Stimulated activated CD8-positive, alpha-beta memory T cell treated with anti-CD3 and anti-CD28 coated beads, Interleukin-4, amount 100 ng/mL, for 24 hours (primary cell): ENCODE measurements at regions not wholly inside any gene's neighbourhood (a gene's known extent, or its start where the extent isn't known, plus 50 kb on each side); places are given as distances from the start of the nearest gene placed in this dataset.

Experiments used
- DNase-seq: peaks from one replicate; pipeline ENCODE4 v3.0.0-alpha.2; 2020; ENCODE audit warnings: low read depth

DNA sequence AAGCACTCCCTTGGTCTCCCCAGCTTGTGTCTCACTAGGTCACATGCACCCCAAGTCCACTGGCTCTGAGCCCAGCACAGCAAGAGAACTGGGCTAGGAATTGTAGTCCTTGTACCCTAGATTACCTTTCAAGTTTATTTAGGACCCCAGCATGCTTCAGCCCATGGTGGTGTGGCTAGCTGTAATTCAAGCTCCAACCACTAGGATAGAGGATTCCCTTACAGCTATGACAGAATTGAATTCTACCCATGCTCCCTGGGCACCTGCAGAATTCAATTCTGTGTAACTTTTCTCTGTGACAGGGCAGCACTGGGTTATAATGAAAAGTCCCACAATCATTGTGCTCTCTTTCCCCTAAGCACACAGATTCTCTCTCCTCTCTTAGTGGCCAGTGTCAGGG lies 253.8 kb upstream of the DMD start:
- no peak for DNase-seq

DNA sequence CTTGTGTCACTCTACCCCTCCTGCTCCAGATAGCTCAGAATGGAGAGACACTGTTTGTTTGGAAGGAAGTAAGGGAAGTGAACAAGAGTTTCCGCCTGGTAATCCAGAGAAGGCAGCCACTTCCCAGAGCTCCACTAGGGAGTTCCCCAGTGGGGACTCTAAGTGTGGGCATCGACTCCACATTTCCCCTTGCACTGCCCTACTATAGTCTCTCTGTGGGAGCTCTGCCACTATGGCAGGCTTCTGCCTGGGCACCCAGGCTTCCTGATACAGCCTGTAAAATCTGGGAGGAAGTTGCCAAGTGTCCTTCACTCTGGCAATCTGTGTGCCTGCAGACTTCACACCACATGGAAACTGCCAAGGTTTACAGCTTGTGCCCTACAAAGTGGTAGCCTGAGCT lies 245.8 kb upstream of the DMD start:
- DNase-seq = no peak

DNA sequence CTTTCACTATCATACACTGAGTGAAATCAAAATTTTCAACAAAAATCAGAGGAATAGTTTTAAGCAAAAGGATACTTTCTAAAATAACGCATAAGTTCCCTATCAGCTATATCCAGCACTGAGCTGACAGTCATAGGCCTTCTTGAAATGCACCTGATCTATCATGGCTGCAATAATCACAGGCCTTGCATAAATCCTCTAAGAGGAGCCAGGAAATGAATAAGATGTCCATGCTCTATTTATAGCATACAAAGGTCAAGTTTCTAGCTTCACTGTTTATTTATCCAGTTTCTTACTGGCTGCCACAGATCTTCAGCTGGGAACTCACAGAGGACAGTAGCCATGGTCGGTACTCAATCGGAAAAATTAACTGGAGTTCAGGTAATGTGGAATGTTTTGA lies 235.9 kb upstream of the DMD start:
- DNase-seq = no peak

DNA sequence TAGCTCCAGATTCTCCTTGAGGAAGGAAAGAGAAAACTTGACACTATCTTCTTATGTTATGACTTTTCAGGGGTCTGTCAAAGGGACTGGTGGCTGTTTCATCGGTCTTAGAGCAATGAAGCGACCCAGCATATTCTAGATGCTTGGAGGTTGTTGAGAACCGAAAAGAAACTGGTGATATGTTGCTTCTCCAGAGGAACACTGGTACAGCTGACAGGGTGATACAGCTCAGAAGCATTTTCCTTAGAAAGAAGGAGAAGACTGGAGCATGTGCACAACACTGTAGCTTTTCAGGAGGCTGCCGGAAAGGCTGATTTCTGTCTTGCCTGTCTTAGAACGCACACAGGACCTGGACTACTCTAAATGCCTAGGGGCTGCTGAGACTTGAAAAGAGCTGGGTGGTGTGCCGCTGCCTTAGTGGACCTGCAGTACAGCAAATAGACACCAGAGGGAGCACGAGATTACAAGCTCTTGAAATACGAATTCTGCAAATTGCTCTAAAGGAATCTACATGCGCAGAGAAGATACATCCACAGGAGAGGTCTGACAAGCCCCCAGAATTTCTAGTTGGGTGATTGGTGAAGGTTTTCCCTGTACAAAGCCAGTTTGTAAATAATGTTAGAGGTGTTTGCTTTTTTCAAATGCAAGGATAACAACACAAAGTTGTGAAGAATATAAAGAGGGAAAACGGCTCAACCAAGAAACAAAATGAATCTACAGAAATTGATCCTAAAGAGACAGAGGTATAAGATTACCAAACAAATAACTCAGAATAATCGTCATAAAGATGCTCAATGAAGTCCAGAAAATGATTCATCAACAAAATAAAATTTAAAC lies 223.1 kb upstream of the DMD start:
- peak; percentile 24 for DNase-seq

DNA sequence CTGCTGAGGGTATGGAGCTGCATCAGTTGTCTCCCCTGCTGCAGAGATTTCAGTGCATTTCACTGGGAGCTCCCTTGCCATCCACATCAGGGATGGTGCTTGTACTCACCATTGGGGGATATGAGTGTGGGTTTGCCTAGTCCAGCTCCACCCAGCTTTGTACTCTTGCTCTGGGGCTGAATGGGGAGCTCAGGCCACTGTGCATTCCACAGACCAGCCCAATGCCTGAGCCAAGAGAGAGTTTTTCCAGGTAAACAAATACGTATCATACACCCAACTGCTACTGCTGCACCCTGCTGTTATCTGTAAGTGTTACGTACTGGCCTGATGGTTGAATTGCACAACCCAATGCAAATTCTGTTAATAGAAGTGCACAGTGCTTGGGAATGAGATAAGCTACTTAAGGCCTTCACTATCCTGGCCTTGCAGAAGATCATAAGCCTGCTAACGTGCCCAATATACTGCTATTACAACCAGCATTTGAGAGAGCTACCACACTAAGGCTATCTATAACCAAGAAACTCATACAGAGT lies 205.0 kb upstream of the DMD start:
- no peak for DNase-seq

DNA sequence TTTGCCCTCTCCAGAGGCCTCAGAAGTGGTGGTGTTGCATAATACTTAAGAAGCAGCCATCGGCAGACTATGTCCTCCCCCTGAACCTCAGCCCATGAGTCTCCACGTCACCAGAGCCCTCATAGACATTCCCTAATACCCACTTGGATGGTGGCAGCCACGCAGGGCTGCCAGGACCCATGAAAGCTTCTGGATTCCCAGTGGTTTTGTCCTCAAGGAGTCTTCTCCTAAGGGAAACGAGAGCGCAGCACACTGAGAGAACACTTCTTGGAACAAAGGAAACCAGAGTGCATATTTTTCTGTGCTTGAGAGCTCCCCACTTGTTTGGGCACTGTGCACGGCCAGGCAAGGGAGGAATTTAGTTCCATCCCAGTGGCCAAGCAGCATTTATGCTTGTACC lies 204.1 kb upstream of the DMD start:
- no peak for DNase-seq

DNA sequence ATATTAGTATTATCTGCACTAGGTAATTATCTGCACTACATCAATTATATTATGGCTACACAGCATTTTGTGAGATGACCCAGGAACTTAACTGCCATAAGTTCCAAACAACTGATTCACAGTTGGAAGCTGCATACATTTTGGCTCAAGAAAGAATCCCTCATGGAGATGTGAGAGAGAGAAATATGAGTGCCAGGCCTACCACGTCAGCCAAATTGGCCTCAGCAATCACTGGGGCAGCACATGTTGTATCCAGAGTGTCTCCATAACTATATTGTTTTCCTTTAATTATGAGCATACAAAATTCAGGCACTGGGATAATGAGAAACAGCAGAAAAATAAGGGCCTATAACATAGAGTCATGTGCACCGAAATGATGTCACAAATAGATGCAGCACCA lies 174.2 kb upstream of the DMD start:
- DNase-seq = no peak

DNA sequence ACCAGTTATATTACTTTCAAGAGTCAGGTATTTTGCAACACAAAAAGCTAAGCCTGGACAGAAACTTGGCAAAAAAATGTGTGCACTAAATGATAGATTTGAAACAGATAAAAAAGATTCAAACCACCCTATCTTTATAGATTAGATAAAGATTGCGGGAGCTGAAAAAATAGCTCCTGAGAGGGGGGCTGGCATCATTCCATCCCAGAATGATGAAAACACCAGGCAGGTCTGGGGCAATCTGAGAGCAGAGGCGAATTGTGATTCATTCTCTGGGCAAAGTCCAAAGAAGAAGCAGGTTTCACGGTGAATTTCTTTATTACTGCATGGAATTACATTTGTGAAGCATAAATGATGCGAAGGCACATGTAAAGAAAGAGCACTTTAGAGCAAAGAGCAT lies 168.5 kb upstream of the DMD start:
- no peak for DNase-seq

DNA sequence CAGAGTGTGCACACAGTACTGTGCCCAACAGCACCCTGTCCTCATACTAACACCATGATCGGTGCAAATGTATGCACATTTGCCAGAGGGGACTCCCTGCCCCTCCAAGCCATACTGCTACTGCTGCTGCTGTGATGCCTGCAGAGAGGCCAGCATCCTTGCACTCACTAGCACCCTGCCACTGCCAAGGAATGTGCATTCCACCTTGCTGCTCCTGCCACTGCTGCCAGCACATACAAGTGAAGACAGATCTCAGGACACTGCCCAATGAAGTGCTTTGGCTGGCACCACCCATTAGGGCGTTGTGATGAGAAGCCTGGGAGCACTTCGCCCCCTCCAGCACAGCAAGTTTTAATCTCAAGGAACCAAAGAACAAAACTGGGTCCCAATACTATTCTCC lies 146.3 kb upstream of the DMD start:
- DNase-seq = no peak

DNA sequence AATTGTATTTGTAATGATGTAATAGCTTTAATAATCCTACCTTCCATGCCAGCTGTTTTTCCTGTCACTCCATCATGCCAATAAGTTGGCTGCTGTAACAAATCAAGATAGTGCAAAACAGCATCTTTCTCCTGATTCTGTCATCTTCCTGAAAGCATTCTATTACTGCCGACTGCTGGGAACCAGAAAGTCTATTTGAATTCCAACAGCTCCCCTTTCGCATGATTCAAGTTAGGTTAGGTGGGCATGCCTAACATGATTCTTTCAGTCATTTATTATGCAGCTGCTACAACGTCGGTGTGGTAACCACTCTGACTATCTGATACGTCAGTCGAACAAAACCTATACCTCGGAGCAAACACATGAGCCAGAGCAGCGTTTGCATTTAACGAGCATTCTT lies 127.9 kb upstream of the DMD start:
- DNase-seq = no peak

DNA sequence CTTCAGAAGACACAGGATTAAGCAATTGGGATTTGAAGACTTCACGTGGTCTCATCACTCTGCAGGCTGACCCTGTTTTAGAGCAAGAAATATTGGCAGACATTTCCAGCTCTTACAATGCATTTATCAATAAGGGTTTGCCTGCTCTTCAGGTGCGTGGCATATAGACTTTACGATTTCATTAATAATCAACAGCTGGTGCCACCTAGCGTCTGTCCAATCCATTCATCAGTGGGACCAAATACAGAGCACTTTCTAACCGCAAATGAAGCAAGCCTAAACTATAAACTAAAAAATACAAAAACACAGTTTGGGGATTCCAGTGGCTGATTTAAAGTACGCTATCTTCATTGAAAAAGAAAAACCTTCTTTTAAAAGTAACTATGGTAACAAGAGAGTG lies 125.4 kb upstream of the DMD start:
- DNase-seq = no peak

DNA sequence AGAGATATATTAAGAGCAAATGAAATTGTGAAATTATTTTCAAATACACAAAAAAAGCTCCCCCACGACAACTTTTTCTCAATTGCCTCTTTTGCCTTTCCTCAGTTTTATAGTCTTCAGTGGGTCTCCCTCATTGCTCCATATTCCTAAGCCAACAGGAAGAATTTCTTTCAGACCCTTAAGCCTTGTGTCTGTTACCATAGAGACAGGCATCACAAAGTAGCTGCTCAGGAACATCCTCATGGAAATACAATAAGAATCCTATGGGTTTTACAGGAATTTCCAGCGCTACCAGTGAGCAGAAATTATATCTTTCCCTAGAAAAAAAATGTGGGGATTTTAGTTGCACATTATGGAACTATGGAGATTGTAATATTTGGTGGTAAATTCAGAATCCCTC lies 121.9 kb upstream of the DMD start:
- no peak for DNase-seq

DNA sequence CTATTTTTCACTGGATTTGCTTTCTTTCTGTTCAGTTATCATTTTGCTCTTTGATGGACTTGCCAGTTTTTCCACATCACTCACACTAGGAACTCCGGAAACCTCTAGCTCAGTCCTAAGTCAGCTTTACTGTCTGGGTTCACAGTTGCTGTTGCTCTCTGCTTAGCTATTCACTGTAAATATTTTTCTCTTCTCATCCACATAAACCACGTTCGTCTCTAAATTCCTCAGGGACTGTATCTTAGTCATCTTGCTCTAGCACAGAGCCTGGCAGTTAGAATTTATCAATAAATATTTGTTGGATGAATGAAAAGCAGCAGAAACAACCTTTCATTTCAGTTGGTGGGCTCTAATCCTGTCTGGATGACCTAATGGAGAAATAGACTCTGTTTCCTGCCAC lies 119.4 kb upstream of the DMD start:
- no peak for DNase-seq

DNA sequence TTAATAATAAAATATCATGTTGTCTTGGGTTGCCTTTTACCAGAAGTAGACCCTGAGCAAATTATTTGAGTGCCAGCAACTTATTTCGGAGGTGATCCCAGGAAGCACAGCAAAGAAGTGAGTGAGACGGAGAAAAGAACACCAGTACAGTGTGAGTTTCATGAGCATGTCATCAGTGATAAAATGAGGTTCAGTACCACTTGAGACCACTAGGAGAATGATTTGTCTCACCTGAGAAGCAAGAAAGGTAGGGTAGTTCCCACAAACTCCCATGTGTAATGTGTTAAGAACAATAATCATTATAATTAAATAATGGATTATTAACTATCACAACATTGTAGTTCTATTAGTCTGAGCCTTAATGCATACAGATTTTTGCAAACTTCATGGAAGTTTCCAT lies 112.8 kb upstream of the DMD start:
- DNase-seq = no peak

DNA sequence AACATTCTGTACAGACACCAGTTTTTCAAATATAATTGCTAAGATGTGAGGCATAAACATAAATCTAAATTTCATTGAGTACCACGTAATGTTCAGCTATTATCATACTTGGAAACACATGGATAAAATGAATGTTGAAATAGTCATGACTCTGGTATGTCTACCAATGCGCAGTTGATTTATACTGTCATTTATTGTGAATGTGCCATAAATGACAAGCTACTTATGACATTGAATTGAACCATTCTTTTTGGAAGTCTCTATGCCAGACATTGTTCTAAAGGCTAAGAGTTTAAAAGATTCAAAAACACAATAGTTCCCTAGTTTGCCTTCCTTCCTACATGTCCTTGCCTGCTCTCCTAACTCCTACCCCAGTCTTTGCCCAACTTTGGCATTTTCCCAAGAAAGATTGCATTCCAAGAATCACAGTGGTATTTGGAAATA lies 96.6 kb upstream of the DMD start:
- DNase-seq = no peak

DNA sequence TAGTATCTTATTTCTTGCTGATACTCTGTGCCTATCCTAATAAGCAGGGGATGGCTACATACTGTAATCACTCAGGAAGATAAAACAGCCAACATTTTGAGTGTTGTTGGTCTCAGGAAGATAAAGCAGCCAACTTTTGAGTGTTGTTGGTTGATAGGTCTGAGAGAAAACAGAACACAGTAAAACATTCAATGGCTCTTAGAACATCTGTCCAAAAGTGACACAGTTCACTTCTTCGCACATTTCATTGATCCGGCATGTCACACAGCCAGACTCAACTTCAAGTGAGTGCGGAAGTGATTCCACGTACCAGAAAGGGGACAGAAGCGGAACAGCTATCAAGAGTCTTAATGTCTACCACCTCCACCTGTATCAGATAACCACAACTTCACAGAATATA lies 87.3 kb upstream of the DMD start:
- DNase-seq = no peak

DNA sequence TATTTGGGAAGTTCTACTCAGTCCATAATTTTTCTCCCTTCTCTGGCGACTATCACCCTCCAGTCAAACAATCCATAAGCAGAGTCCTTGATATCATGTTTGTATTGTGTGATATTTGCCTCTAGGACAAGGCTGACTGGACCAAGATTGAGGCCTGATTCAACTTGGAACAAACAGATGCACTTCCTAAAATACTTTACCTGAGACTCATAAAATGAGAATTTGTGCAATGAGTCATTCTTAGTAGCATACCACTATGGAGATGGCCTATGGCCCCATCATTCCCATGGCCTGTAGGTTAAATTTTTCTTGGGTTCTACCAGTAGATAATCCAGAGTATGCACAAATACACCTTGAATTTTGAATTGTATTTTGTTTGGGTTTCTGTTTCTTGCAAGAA lies 74.2 kb upstream of the DMD start:
- no peak for DNase-seq

DNA sequence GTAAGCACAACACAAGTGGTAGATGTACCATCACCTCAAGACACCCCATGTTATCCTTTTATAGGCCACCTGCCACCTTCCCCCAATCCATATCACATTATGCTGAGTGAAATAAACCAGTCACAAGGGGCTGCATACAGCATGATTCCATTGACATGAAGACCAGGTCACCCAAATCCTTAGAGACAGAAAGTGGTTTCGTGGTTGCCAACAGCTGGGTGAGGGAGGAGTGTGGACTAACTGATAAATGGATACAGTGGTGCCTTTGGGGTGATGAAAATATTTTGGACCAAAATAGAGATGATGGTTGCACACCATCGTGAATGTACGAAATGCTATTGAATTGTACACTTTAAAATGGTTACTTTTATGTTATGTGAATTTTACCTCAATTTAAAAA lies 65.7 kb upstream of the DMD start:
- DNase-seq = no peak

DNA sequence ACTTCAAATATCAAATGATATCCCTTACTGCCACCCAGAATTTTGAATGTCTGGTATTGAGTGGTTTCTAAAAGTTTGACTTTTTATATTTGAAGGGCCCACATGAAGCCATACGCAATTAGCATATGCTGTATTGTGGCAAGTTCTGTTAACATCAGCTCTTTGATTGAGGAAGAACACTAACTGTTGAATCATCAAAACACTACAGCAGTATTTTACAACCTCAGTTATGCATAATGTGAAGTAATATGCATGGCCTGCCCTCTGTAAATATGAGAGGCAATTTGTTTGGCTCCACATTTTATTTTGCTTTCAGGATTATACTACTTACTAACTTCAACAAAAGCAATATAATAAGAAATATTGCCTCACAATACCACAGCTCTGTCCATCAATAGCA lies 62.2 kb upstream of the DMD start:
- no peak for DNase-seq

DNA sequence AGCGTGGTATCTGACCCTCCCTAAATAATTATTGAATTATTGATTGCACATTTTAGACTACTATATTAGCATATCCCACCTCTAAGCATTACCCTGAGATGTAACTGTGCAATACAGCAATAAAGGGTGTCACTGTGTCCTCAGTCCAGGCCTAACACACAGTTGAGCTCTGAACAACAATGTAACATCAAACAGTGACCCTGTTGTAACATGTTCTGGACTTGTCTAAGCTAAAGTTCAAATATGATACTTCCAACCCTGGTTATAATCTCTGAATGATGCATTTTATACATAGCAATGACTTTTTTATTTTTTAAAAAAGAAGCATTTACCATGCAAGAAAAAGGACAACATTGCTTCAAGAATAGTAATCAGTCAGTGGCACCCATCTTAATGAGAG lies 61.6 kb upstream of the DMD start:
- DNase-seq = no peak
